Activated T-cell treated with anti-CD3 and anti-CD28 coated beads, Interleukin-2, amount 50 U/mL, for 24 hours (primary cell): ENCODE measurements at regions not wholly inside any gene's neighbourhood (a gene's known extent, or its start where the extent isn't known, plus 50 kb on each side); places are given as distances from the start of the nearest gene placed in this dataset.

ENCODE experiments used
- DNase-seq: peaks from one replicate; pipeline ENCODE4 v3.0.0-alpha.2; 2020
- H3K27ac Mint-ChIP-seq: 2 replicates; pipeline ENCODE4 v1.8.0; 2020; ENCODE audit warnings: mild to moderate bottlenecking, mixed read lengths
- H3K27me3 Mint-ChIP-seq: 2 replicates; pipeline ENCODE4 v1.8.0; 2020; ENCODE audit warnings: mixed read lengths
- H3K36me3 Mint-ChIP-seq: 2 replicates; pipeline ENCODE4 v1.8.0; 2020; ENCODE audit warnings: low read depth, mixed read lengths
- H3K4me1 Mint-ChIP-seq: 2 replicates; pipeline ENCODE4 v1.8.0; 2020; ENCODE audit warnings: low read depth, mixed read lengths
- H3K4me3 Mint-ChIP-seq: 2 replicates; pipeline ENCODE4 v1.8.0; 2020; ENCODE audit warnings: mild to moderate bottlenecking, moderate library complexity, mixed read lengths
- H3K9me3 Mint-ChIP-seq: 2 replicates; pipeline ENCODE4 v1.8.0; 2020; ENCODE audit warnings: mixed read lengths

DNA sequence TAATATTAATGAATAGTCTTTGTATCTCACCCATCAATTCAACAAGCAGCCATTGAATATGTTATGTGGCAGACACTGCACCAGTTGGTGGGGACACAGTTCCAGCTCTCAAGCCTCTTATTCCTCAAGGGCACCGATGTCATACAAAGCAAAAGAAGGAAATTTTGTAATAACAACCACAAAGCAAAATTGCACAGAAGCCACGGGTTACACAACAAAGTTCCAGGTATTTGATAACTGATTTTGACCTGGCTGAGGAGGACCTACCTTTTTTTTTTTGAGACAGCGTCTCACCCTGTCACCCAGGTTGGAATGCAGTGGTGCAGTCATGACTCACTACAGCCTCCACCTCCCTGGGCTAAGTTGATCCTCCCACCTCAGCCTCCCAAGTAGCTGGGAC is 266.7 kb downstream of the FOXO1 start:
- Mint-ChIP-seq H3K4me3 (no peak overlapping the region), H3K9me3 (peaks cover 7% of the 10 kb centered on the region), H3K27ac (no peak overlapping the region), H3K27me3 (no peaks in the 10 kb centered on the region), H3K36me3 (no peaks in the 10 kb centered on the region), H3K4me1 (peaks cover 30% of the 10 kb centered on the region)
- DNase-seq: no peak

DNA sequence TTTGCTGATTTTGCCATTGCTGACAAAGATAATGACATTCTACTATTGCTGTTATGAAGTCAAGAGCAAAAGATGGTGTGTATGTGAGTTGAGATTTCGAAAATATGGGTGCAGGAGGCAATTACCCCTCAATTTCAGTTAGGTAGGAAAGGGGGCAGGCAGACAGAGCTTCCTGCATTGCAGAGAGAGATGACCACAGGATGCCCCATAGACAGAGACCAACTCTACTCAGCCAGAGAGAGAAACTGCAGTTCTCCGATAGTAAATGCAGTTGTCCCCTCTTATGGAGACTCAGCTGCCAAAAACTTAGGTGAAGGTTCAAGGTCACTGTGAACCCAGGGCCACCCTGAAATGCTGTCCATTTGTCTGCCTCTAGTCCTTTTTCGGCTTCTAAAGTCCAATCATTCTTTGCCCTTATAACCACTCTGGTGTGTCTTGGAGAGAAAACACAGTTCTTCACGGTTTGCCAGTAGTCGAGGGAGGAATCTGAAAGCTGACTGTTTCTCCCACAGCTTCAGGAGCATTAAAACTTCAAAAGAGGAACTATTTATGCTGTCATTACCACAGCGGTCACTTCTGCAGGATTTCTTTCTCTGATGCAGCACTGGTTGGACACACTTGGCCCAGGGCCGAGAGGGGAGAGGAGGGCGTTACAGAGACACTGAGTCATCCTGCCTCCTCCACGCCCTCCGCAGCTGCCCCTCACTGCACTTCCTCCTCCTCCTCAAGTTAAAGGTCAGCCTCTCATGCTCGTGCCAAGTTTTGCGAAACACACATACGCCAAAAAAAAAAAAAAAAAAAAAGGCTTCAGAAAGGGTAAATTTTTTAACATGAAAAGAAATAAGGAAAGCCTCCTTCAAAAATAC is 264.3 kb downstream of the FOXO1 start:
- Mint-ChIP-seq H3K27ac (no peak overlapping the region), H3K4me1 (peaks cover 24% of the 10 kb centered on the region), H3K4me3 (peak overlapping the region; percentile 23), H3K27me3 (no peaks in the 10 kb centered on the region), H3K36me3 (no peaks in the 10 kb centered on the region), H3K9me3 (peaks cover under 1% of the 10 kb centered on the region)
- peak; percentile 57 for DNase-seq

DNA sequence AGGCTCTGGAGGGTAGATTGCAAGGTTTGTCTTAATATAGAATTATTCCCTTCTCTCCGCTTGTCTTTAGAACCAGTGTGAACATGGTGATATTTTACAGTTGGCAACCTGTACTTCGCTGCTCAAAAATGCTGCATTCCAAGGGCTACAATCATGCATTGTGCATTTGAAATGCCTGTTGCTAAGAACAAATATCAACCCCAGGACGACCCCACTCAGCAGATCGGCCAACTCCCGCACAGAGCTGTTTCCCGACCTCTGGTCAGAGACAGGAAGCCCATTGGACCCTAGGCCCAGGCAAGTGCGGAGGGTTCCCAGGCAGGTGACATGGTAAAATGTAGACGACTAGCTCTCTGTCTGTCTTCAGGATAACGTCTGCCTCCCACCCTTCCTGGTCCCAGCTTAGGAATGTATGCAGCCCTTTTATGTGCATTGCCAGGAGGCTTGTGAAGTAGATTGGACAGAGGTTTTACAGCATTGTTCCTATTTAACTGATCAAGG is 263.5 kb downstream of the FOXO1 start:
- Mint-ChIP-seq H3K4me3 (no peak overlapping the region), H3K36me3 (no peaks in the 10 kb centered on the region), H3K9me3 (no peaks in the 10 kb centered on the region)

DNA sequence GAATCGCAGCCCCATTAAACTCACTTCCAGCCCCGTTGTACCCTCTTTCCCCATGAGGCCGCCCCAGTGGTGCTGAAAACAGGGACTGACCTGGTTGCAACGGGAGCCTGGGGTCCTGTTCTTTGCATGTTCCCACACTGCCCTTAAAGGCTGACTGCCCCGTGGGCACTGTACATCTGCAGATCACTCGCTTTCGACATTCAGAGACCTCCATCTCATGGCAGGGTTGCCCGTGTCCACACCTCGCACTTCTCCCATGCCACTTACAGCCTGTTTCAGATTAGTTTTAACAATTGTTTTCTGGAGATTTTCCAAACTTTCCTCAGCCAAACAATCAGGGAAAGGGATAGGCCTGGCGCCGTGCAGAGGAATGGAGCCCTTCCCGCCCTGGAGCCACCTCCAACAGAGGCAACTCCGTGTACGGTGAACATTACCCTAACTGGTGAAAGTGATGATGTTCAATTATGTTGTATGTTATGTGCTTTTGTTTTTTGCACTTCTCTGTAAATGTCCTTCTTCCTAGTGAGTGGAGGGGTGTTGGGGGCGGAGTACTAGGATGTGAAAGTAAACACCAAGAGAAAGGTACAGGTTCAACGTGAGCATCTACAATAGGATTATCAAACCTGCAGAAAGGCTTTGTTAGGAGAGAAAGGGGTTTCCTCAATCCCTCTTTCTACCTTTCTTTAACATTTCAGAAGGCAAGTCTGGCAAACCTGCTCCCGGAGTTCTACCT is 262.8 kb downstream of the FOXO1 start:
- Mint-ChIP-seq H3K4me3 (no peak overlapping the region), H3K9me3 (no peaks in the 10 kb centered on the region), H3K36me3 (no peaks in the 10 kb centered on the region), H3K4me1 (peaks cover 24% of the 10 kb centered on the region), H3K27me3 (no peaks in the 10 kb centered on the region), H3K27ac (no peak overlapping the region)
- DNase-seq: no peak

More for the DNA sequence above, 263.5 kb downstream of the FOXO1 start:
- Mint-ChIP-seq H3K27ac (no peak overlapping the region), H3K4me1 (peaks cover 24% of the 10 kb centered on the region), H3K27me3 (no peaks in the 10 kb centered on the region)
- DNase-seq: no peak

DNA sequence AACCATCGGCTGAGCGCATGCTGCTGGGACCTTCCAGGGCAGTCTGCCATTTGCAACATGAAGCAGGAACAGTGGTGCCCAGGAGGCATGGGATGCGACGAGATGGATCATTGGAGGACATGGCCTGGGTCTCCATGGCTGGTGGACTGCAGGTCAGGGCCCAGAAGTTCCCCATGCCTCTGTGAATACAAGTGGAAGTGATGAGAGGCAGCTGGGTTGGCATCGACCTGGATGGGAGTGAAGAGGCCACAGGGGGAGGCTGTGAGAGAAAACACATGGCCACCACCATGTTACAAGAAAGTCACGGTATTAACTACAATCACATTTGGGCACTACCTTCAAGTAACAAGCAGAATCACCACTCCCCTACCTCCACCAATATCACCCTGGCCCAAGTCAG is 262.0 kb downstream of the FOXO1 start:
- Mint-ChIP-seq H3K27me3 (no peaks in the 10 kb centered on the region), H3K4me1 (peaks cover 24% of the 10 kb centered on the region), H3K9me3 (no peaks in the 10 kb centered on the region), H3K4me3 (no peak overlapping the region), H3K36me3 (no peaks in the 10 kb centered on the region), H3K27ac (no peak overlapping the region)
- no peak for DNase-seq

DNA sequence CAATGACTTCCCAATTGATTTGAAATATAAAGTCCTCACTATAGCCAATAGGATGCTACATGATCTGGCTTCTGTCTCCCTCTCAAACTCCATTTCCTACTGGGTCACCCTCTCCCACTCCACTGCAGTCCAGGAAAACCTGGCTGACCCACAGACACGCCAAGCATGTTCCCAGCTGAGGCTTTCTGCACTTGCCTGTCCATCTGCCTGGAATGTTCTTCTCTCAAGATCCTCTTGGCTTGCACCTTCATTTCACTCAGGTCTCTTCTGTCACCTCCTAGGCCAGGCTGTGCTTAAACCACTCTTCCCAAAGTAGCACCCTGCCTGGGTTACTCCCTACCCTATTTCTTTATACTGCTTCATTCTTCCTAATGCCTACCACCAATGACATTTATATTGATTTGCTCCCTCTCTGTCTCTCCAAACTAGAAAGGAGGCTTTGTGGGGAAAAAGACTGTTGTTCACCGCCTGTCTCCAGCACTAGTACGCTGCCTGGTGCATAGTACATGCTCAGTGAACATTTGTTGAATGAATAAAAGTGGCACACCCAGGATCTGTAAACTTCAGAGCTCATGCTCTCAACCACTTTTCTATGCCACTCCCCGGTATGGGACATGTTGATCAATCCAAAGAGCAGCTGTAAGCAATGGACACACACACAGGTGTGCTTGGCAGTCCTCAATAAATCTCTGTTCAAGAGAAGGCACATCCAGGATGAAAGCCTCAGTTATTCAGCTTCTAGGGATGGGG is 261.3 kb downstream of the FOXO1 start:
- Mint-ChIP-seq H3K9me3 (no peaks in the 10 kb centered on the region), H3K36me3 (no peaks in the 10 kb centered on the region), H3K4me1 (peaks cover 23% of the 10 kb centered on the region), H3K27ac (no peak overlapping the region), H3K4me3 (no peak overlapping the region), H3K27me3 (no peaks in the 10 kb centered on the region)
- no peak for DNase-seq

DNA sequence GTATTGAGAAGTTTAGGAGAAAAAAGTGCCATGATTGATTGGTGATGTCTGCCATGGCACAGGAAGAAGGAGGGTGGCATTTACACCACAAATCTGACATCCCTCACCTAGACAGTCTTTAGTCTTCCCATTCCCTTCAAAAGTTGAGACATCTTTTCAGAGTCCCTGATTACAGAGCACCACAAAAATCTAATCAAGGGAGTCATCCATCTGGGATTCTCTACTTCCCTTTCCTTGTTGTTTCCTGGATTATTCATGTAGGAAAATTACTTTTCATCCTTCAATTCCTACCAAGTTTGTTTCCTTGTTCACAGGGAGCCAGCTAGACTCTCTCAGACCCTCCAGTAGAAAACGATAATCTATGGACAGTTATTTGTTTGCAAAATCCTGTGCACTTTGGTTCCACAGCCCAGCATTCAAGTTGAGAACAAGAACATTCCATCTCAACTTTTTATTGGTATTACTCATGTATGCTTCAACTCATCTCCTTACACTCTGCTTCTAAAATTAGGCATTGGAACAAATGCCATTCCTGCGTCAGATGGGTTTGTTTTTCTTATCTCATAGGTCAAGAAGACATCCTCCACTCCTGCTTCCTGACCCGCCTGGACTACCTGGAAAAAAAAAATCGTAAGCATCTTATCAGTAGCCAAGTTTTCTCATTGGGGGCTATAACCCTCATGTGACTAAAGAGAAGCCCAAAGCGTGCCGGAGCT is 259.9 kb downstream of the FOXO1 start:
- DNase-seq: no peak
- Mint-ChIP-seq H3K9me3 (no peaks in the 10 kb centered on the region), H3K4me1 (peaks cover 20% of the 10 kb centered on the region), H3K36me3 (no peaks in the 10 kb centered on the region), H3K27ac (no peak overlapping the region), H3K27me3 (no peaks in the 10 kb centered on the region), H3K4me3 (no peak overlapping the region)

DNA sequence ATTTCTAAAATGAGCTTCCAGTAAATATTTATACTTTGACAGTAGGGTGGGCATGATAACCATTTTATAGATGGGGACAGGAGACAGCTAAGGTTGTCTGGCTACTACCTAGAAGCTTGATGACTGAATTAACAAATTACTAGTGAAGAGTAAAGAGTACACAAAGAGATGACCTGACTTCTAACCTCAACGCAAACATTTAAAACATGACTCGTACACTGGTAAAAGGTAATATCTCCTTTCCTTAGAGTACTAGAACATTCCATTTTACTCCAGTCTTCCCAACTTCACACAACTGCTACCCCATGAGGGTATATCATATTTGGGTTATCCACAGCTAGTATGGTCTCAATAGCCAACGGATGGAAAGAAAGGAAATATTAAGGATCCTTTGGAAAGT is 258.9 kb downstream of the FOXO1 start:
- Mint-ChIP-seq H3K4me1 (peaks cover 11% of the 10 kb centered on the region), H3K9me3 (no peaks in the 10 kb centered on the region), H3K27me3 (no peaks in the 10 kb centered on the region), H3K4me3 (no peak overlapping the region), H3K27ac (no peak overlapping the region), H3K36me3 (no peaks in the 10 kb centered on the region)
- DNase-seq: no peak

DNA sequence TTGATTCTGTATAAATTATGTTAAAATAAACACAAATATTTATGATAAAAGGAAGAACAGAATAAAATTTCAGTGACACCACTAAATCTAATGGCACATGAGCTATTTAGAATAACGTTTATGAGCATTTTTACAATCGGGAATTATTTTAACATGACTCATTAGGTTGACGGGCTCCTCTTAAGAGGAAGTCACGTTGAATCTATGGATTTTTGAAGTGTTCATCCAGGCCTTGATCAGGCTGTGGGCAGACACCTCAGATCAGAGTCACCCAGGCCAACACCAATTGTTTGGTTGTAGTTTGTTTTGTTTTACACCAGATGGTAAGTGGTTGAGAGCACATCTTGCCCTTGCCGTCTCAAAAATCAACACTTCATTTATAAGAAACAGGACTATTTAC is 257.8 kb downstream of the FOXO1 start:
- H3K4me1 Mint-ChIP-seq: peaks cover 2% of the 10 kb centered on the region
- no peaks in the 10 kb centered on the region for H3K27me3 Mint-ChIP-seq
- DNase-seq: no peak
- H3K27ac Mint-ChIP-seq: no peak overlapping the region
- H3K9me3 Mint-ChIP-seq: no peaks in the 10 kb centered on the region
- no peaks in the 10 kb centered on the region for H3K36me3 Mint-ChIP-seq
- no peak overlapping the region for H3K4me3 Mint-ChIP-seq

DNA sequence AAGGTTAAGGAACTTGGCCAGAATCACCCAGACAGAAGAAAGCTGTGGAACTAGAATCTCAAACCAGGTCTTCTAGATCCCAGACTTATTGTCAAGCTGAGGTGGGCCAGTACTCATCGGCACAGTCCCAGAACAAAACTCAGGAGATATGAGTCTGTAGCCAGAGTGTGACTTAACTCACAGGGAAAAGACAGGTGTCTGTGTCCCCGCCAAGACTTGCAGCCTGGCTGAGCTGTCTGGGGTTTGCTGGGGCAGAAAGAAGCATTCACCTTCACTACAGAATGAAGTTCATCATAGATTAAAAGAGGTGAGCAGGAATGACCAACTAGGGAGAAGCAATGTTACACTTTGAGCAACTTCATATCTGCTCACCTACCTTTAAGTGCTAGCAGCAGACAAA is 257.2 kb downstream of the FOXO1 start:
- Mint-ChIP-seq H3K4me3 (no peak overlapping the region), H3K36me3 (no peaks in the 10 kb centered on the region), H3K27me3 (no peaks in the 10 kb centered on the region), H3K9me3 (no peaks in the 10 kb centered on the region), H3K4me1 (no peaks in the 10 kb centered on the region), H3K27ac (no peak overlapping the region)
- no peak for DNase-seq

DNA sequence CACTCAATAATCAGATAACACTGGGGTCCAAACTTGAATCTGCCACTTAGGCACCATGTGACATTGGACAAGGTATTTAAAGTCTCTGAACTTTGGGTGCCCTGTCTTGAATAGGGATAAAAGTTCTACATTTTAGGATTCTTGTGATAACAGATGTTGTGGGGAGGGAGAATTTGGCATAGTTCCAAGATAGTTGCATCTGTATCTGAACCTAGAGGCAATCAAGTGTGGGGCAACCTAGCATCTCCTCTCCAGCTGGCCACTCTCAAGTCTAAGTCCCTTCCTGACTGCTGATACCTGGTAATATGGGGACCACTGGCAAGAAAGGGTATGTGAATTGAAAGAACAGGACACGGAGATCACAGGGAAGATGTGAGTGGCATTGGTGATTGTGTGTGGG is 256.1 kb downstream of the FOXO1 start:
- H3K9me3 Mint-ChIP-seq: no peaks in the 10 kb centered on the region
- H3K4me3 Mint-ChIP-seq: no peak overlapping the region
- H3K4me1 Mint-ChIP-seq: no peaks in the 10 kb centered on the region
- H3K27me3 Mint-ChIP-seq: no peaks in the 10 kb centered on the region
- H3K36me3 Mint-ChIP-seq: no peaks in the 10 kb centered on the region
- DNase-seq: no peak
- H3K27ac Mint-ChIP-seq: no peak overlapping the region

DNA sequence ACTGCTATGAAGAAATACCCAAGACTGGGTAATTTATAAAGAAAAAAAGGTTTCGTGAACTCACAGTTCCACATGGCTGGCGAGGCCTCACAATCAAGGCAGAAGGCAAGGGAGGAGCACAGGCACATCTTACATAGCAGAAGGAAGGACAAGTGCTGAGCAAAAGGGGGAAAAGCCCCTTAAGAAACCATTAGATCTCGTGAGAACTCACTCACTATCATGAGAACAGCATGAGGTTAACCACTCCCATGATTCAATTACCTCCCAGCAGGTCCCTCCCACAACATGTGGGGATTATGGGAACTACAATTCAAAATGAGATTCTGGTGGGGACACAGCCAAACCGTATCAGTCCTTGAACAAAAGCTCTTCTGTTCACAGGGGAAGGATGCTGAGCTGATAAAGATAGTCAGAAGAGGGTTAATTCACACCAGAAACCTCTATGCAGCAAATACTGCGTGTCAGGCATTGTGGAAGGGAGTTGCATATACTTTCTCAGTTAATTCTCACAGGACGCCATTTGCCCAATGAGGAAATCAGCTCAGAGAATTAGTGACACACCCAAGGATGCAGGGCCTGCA is 246.2 kb downstream of the FOXO1 start:
- Mint-ChIP-seq H3K4me3 (no peak overlapping the region), H3K27me3 (no peaks in the 10 kb centered on the region), H3K36me3 (no peaks in the 10 kb centered on the region), H3K9me3 (peaks cover 7% of the 10 kb centered on the region), H3K27ac (no peak overlapping the region), H3K4me1 (peaks cover 27% of the 10 kb centered on the region)
- no peak for DNase-seq

DNA sequence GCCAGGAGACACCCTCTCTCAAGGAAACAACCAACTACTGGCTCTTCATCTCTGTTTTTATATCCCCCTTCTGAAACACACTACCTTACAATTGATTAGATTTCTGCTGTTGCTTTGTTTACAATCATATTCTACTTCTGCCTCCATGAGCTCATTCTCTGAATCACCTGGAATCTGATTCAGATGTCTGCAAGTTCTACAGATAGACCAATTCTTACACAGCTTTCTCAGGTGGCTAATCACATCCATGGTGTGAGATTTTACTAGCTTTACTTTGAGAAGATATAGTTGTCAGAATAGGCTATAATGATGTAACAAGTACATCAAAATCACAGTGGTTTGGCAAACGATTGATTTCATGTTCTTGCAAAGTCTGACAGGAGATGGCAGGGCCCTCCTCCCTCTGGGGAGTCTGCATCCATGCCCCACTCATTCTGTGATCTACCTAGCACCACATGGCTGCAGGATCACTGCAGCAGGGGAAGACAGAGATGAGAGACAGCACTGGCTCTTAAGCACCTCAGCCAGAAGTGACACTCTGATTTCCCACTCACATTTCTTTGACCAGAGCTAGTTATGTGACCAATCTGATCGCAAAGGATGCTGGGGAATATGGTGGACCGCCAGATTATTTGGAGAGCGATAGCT is 243.7 kb downstream of the FOXO1 start:
- DNase-seq: no peak
- H3K4me1 Mint-ChIP-seq: peaks cover 33% of the 10 kb centered on the region
- H3K27ac Mint-ChIP-seq: no peak overlapping the region

More for the DNA sequence above, 243.7 kb downstream of the FOXO1 start:
- Mint-ChIP-seq H3K27me3 (no peaks in the 10 kb centered on the region), H3K9me3 (peaks cover 7% of the 10 kb centered on the region), H3K36me3 (no peaks in the 10 kb centered on the region), H3K4me3 (no peak overlapping the region)
